Activated CD4-positive, alpha-beta T cell treated with anti-CD3 and anti-CD28 coated beads for 36 hours (primary cell): ENCODE measurements at regions not wholly inside any gene's neighbourhood (a gene's known extent, or its start where the extent isn't known, plus 50 kb on each side); places are given as distances from the start of the nearest gene placed in this dataset.
"Not testable (repeated sequence)": the region's sequence is repeated elsewhere in the genome, so short reads cannot be mapped to it uniquely, and the experiment has no call there.

Experiments
- ATAC-seq: fragments of 200-7000 bp; cut with Tn5 transposase; one replicate; pipeline ENCODE4 v1.10.0; 2021; ENCODE audit warnings: mild to moderate bottlenecking, moderate library complexity
- CTCF ChIA-PET: fragments of 350-600 bp; sonication (Branson Sonifier 250); formaldehyde crosslinking; loops from one replicate; lab custom pipeline; 2021; ENCODE audit warnings: antibody characterized with exemption; lab: Charles Lee
- POLR2A ChIA-PET: fragments of 350-600 bp; sonication (Branson Sonifier 250); formaldehyde crosslinking; loops from one replicate; lab custom pipeline; 2021; ENCODE audit warnings: antibody characterized with exemption, inconsistent platforms; lab: Charles Lee
- DNase-seq: peaks from one replicate; pipeline ENCODE4 v3.0.0-alpha.2; 2020
- H3K27ac Mint-ChIP-seq: one replicate; pipeline ENCODE4 v1.8.0; 2021; ENCODE audit warnings: mixed read lengths
- H3K27me3 Mint-ChIP-seq: one replicate; pipeline ENCODE4 v1.8.0; 2021; ENCODE audit warnings: mixed read lengths
- H3K36me3 Mint-ChIP-seq: one replicate; pipeline ENCODE4 v1.8.0; 2021; ENCODE audit warnings: low read depth, mixed read lengths
- H3K4me1 Mint-ChIP-seq: one replicate; pipeline ENCODE4 v1.8.0; 2021; ENCODE audit warnings: mixed read lengths
- H3K4me3 Mint-ChIP-seq: one replicate; pipeline ENCODE4 v1.8.0; 2021; ENCODE audit warnings: mild to moderate bottlenecking, moderate library complexity, mixed read lengths
- H3K9me3 Mint-ChIP-seq: one replicate; pipeline ENCODE4 v1.8.0; 2021; ENCODE audit warnings: low read depth, mixed read lengths
- intact Hi-C, 2 experiments: fragments of 100-400 bp; cut with DNase I in 1 of 2; cut with micrococcal nuclease in 1 of 2; formaldehyde crosslinking; loops; one replicate each; pipeline versions ENCODE4 v1.14.2 to v1.15.1; 2022 to 2024; cut with DNase I, micrococcal nuclease

DNA sequence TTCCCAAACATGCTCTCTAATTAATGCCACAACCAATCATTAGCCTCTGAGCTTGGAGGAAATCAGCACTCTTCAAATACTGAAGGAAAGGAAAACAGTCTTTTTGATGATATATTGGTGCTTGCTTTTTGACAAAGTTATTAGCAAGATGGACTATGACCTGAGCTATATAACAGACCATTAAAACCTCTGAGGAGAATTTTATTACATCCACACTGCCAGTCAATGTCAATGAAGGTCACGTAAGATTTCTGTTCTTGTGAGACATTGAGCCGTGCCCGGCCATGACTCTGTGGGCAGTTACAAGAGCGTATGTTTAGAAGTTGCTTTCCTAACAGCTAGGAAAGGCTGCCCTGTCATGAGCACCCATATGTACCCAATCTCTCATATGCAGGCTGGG, 659.0 kb downstream of the UTRN start:
- POLR2A ChIA-PET: no interaction called here
- Mint-ChIP-seq H3K9me3 (no peaks in the 10 kb centered on the region), H3K27me3 (no peaks in the 10 kb centered on the region), H3K27ac (no peak overlapping the region), H3K4me1 (no peaks in the 10 kb centered on the region), H3K36me3 (no peaks in the 10 kb centered on the region), H3K4me3 (no peak overlapping the region)
- intact Hi-C loops: loop anchor here in 1 of 2 experiments (10.0 kb wide), 1 partner anchor 271 kb away; no protein-coding TSS in a partner anchor
- DNase-seq (no peak), ATAC-seq (no peak)
- CTCF ChIA-PET: interaction anchor here (0.6 to 1.4 kb wide), 2 partner anchors 18 to 288 kb away, joined by 3 read pairs; no protein-coding TSS in a partner anchor

GRCh38 chr6:144947398-144947976, 662.4 kb downstream of the UTRN start:
- H3K27ac Mint-ChIP-seq: no peak overlapping the region
- ChIA-PET CTCF (no interaction called here), POLR2A (no interaction called here)
- no peak for DNase-seq
- intact Hi-C loops: loop anchor here in 1 of 2 experiments (10.0 kb wide), 1 partner anchor 267 kb away; no protein-coding TSS in a partner anchor
- peaks cover 2% of the 10 kb centered on the region for H3K27me3 Mint-ChIP-seq
- no peaks in the 10 kb centered on the region for H3K4me1 Mint-ChIP-seq
- H3K36me3 Mint-ChIP-seq: no peaks in the 10 kb centered on the region
- H3K9me3 Mint-ChIP-seq: no peaks in the 10 kb centered on the region
- H3K4me3 Mint-ChIP-seq: no peak overlapping the region
- no peak for ATAC-seq

- ATAC-seq: no peak
- Mint-ChIP-seq H3K36me3 (no peaks in the 10 kb centered on the region), H3K4me1 (no peaks in the 10 kb centered on the region), H3K9me3 (no peaks in the 10 kb centered on the region), H3K4me3 (no peak overlapping the region), H3K27ac (no peak overlapping the region), H3K27me3 (peaks cover 2% of the 10 kb centered on the region)
- intact Hi-C loops: no loop called here
- CTCF ChIA-PET: no interaction called here
- POLR2A ChIA-PET: no interaction called here
- no peak for DNase-seq
Observed at GRCh38 chr6:144951730-144952437, 666.7 kb downstream of the UTRN start.

DNA sequence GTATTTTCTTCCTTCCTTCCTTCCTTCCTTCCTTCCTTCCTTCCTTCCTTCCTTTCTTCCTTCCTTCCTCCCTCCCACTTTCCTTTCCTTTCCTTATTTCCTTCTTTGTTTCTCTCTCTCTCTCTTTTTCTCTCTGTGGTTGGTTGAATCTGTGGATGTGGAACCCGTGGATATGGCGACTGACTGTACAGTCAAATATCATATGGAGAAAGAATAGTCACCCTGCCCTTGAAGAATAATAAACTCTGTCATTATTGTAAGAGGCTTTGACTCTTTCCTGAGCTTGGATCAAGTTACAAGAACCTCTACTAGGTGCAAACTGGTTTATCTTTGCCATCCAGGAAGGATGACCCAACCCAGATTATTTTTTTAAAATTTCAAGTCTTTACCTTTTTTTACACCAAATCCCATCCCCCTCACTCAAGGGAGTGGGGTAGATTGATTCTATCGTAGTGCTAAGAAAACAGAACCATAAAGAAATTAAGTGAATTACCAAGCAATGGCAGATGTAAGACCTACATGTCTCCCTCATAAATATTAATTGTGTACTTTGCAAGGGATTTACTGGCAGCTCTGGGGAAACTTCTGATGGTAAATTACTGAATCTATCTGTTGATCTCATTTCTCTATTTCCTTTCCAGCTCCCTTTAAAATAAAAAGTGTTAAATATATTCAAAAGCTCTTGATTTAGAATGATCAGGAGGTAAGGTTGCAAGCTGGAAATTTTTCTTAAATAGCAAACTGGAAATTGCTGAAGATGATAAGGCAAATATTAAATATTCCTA, 667.5 kb downstream of the UTRN start:
- POLR2A ChIA-PET: no interaction called here
- ATAC-seq: no peak
- Mint-ChIP-seq H3K36me3 (no peaks in the 10 kb centered on the region), H3K4me3 (no peak overlapping the region), H3K27me3 (peaks cover 2% of the 10 kb centered on the region), H3K27ac (no peak overlapping the region), H3K9me3 (no peaks in the 10 kb centered on the region), H3K4me1 (no peaks in the 10 kb centered on the region)
- no peak for DNase-seq
- intact Hi-C loops: no loop called here
- CTCF ChIA-PET: interaction anchor here (0.7 to 1.0 kb wide), 2 partner anchors 13 to 90 kb away, joined by 3 read pairs; no protein-coding TSS in a partner anchor

DNA sequence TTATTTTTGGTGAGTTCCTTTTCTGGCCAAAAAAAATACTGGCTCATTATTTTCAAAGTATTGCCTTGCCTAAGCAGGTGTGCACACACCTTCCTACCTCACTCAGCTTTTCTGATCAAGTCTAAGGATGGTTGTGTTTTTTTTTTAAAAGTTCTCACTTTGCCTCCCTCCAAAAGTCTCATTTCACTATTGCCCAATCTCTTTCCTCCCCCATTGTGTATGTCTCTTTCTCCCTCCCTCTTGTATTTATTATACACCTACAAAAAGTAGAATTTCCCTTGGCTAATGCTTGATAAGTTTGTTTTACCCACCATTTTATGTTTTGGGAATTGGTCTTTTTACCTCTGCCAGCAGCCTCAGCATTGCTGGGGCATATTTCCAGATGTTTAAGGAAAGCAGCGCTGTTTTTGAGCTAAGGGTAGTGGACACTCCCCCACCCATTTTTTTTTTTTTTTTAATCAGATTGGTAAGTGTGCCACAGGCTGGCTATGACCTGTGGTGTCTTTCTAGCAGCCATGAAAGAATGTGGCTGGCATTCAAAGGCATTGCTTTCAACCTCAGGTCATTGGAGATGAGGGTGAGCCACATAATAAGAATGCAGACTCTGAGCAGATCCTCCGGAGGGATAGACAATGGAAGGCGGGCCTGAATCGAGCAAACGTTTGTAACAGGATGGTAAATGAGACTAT, 668.6 kb downstream of the UTRN start:
- intact Hi-C loops: no loop called here
- Mint-ChIP-seq H3K27me3 (peaks cover 2% of the 10 kb centered on the region), H3K27ac (no peak overlapping the region), H3K4me1 (no peaks in the 10 kb centered on the region), H3K9me3 (no peaks in the 10 kb centered on the region), H3K4me3 (no peak overlapping the region), H3K36me3 (no peaks in the 10 kb centered on the region)
- ChIA-PET CTCF (interaction anchor here (0.7 to 1.0 kb wide), 2 partner anchors 15 to 89 kb away, joined by 3 read pairs; no protein-coding TSS in a partner anchor), POLR2A (no interaction called here)
- no peak for DNase-seq
- no peak for ATAC-seq

DNA sequence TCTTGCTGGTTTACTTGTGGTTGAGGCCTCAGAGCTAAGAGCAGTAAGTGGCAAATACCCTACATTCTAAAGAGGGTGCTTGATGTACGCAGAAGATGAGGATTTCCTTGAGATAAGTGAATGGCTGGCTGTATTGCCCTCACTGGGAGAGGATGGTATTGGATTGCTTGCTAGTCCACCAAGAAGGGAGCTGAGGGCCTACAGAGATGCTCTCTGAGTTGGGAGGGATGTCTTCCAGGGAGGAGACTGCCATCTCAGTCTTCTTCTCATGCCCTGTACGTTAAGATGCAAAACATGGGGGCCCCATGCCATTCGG, 669.1 kb downstream of the UTRN start:
- no peaks in the 10 kb centered on the region for H3K36me3 Mint-ChIP-seq
- ATAC-seq (no peak), DNase-seq (no peak)
- H3K27me3 Mint-ChIP-seq: peaks cover 2% of the 10 kb centered on the region
- POLR2A ChIA-PET: no interaction called here
- H3K9me3 Mint-ChIP-seq: no peaks in the 10 kb centered on the region
- CTCF ChIA-PET: no interaction called here
- H3K4me3 Mint-ChIP-seq: no peak overlapping the region
- H3K4me1 Mint-ChIP-seq: no peaks in the 10 kb centered on the region
- no peak overlapping the region for H3K27ac Mint-ChIP-seq
- intact Hi-C loops: no loop called here

GRCh38 chr6:144955392-144955791, 670.3 kb downstream of the UTRN start:
- Mint-ChIP-seq H3K9me3 (no peaks in the 10 kb centered on the region), H3K4me1 (no peaks in the 10 kb centered on the region), H3K27ac (no peak overlapping the region), H3K27me3 (peaks cover 2% of the 10 kb centered on the region), H3K36me3 (no peaks in the 10 kb centered on the region), H3K4me3 (no peak overlapping the region)
- ChIA-PET POLR2A (no interaction called here), CTCF (no interaction called here)
- intact Hi-C loops: no loop called here
- no peak for DNase-seq
- ATAC-seq: no peak

DNA sequence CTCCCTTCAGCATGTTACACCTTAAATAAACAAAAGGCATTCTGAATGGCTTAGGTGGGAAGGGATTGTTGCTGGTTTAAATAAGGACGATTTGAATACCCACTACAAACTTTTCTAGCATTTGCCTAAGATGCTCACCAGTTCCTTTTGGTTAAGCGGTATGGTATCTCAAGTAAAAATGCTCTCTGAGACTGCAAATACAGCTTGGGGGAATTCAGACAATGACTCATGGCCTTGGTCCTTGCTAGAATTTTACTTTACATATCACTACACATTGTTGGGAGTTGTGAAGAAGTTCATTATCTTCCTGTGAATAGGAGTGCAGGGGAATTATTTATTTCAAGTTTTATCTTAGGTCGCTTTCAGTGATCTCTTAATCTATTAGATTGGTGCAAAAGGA, 670.7 kb downstream of the UTRN start:
- ChIA-PET CTCF (no interaction called here), POLR2A (no interaction called here)
- no peak overlapping the region for H3K4me3 Mint-ChIP-seq
- peaks cover 2% of the 10 kb centered on the region for H3K27me3 Mint-ChIP-seq
- ATAC-seq: no peak
- DNase-seq: no peak
- H3K4me1 Mint-ChIP-seq: no peaks in the 10 kb centered on the region
- H3K9me3 Mint-ChIP-seq: no peaks in the 10 kb centered on the region
- intact Hi-C loops: no loop called here
- no peak overlapping the region for H3K27ac Mint-ChIP-seq
- no peaks in the 10 kb centered on the region for H3K36me3 Mint-ChIP-seq

- intact Hi-C loops, H3K36me3 Mint-ChIP-seq, CTCF ChIA-PET, ATAC-seq, H3K9me3 Mint-ChIP-seq, H3K4me3 Mint-ChIP-seq, DNase-seq, POLR2A ChIA-PET, H3K27me3 Mint-ChIP-seq, H3K4me1 Mint-ChIP-seq, H3K27ac Mint-ChIP-seq: not testable (repeated sequence)
Observed at GRCh38 chr6:144956697-144957096, 671.6 kb downstream of the UTRN start.

GRCh38 chr6:144957236-144957937, 672.3 kb downstream of the UTRN start:
- DNase-seq (no peak), ATAC-seq (no peak)
- H3K27ac Mint-ChIP-seq: no peak overlapping the region
- H3K27me3 Mint-ChIP-seq: peaks cover 1% of the 10 kb centered on the region
- no peaks in the 10 kb centered on the region for H3K9me3 Mint-ChIP-seq
- no peaks in the 10 kb centered on the region for H3K4me1 Mint-ChIP-seq
- intact Hi-C loops: no loop called here
- no peaks in the 10 kb centered on the region for H3K36me3 Mint-ChIP-seq
- ChIA-PET CTCF (no interaction called here), POLR2A (no interaction called here)
- H3K4me3 Mint-ChIP-seq: no peak overlapping the region

DNA sequence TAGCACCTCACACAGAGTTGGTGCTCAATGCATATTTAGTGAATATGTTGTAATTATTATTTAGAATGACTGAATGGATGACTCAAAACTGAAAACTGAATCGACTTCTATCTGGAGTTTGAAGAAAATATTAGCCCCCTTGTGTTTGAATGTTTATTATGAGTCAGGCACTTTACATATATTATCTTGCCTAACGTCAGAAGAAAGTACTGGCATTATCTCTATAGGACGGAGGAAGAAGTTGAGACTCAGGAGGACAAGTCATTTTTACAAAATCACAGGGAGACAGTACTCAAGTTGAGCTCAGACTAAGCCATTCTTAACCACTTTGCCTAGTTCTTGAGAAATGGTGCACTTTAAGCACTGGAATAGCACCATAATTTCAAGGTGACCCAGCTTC, 684.0 kb downstream of the UTRN start:
- H3K27me3 Mint-ChIP-seq: peaks cover 4% of the 10 kb centered on the region
- H3K4me1 Mint-ChIP-seq: no peaks in the 10 kb centered on the region
- ChIA-PET CTCF (no interaction called here), POLR2A (no interaction called here)
- H3K36me3 Mint-ChIP-seq: no peaks in the 10 kb centered on the region
- H3K9me3 Mint-ChIP-seq: no peaks in the 10 kb centered on the region
- intact Hi-C loops: no loop called here
- no peak overlapping the region for H3K4me3 Mint-ChIP-seq
- DNase-seq (no peak), ATAC-seq (no peak)
- no peak overlapping the region for H3K27ac Mint-ChIP-seq
